GM12878 (cell line): ENCODE measurements at regions not wholly inside any gene's neighbourhood (a gene's known extent, or its start where the extent isn't known, plus 50 kb on each side); places are given as distances from the start of the nearest gene placed in this dataset.

Experiments used
- EGR1 ChIP-seq, 2 experiments: IDR thresholded peaks; 1 replicate in 1 of 2; 2 replicates in 1 of 2; pipeline ENCODE4 v1.6.1; 2011 to 2012; ENCODE audit warnings: low read depth in 2 of 2, low read length in 2 of 2, borderline replicate concordance in 1 of 2, mild to moderate bottlenecking in 1 of 2, moderate library complexity in 1 of 2
- TF ChIP-seq, protein P1 (sequence below): IDR thresholded peaks from 2 replicates; pipeline ENCODE4 v1.6.1; 2011; ENCODE audit warnings: mild to moderate bottlenecking, low read depth, low read length, moderate library complexity; ENCODE audit not compliant: insufficient replicate concordance
- TF ChIP-seq, protein P2 (sequence below): fragments of 450-650 bp; IDR thresholded peaks from 2 replicates; pipeline ENCODE4 v1.6.1; 2017; ENCODE audit warnings: mild to moderate bottlenecking

DNA sequence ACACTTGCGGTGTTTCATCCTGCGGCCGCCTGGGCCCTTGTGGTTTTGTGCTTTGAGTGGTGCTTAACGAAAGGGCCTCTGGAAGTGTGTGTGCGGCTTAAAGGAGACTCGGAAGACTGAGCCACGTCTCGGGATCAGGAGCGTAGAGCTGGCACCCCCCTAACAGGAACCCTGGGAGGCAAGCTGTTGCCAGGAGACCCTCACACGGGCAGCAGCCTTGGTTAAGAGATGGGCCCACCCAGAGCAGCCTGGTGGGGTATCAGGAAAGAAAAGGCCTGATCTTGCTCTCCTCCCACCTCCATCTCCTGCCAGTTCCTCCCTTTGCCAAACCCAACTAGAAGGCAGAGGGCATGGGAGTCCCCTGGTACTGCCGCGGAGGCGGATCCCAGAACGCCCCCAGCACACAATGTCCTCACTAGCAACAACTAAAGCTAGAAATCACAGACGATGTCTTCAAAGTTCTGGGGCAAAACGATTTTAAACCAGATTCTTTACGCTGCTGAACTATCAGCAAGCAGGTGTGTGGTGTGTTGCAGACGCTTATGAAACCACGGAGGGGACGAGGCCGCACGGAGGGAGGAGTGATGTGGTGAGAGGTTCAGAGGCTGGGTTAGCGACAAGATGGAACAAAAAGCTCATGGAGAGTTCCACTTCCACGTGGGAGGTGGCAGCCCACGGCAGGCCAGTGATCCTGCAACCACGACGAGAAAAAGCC, 67.0 kb upstream of the INPP5A start:
- TF ChIP-seq, protein P1, sequence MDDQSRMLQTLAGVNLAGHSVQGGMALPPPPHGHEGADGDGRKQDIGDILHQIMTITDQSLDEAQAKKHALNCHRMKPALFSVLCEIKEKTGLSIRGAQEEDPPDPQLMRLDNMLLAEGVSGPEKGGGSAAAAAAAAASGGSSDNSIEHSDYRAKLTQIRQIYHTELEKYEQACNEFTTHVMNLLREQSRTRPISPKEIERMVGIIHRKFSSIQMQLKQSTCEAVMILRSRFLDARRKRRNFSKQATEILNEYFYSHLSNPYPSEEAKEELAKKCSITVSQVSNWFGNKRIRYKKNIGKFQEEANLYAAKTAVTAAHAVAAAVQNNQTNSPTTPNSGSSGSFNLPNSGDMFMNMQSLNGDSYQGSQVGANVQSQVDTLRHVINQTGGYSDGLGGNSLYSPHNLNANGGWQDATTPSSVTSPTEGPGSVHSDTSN: no peak
- TF ChIP-seq, protein P2, sequence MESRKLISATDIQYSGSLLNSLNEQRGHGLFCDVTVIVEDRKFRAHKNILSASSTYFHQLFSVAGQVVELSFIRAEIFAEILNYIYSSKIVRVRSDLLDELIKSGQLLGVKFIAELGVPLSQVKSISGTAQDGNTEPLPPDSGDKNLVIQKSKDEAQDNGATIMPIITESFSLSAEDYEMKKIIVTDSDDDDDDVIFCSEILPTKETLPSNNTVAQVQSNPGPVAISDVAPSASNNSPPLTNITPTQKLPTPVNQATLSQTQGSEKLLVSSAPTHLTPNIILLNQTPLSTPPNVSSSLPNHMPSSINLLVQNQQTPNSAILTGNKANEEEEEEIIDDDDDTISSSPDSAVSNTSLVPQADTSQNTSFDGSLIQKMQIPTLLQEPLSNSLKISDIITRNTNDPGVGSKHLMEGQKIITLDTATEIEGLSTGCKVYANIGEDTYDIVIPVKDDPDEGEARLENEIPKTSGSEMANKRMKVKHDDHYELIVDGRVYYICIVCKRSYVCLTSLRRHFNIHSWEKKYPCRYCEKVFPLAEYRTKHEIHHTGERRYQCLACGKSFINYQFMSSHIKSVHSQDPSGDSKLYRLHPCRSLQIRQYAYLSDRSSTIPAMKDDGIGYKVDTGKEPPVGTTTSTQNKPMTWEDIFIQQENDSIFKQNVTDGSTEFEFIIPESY: no peak
- no peak for TF ChIP-seq EGR1 (IDR thresholded peaks at IDR 0.05; ENCODE audit: borderline replicate concordance in 1 of 2, low read depth in 2 of 2, low read length in 2 of 2)
